ENCODE measurements at regions not wholly inside any gene's neighbourhood (a gene's known extent, or its start where the extent isn't known, plus 50 kb on each side); places are given as distances from the start of the nearest gene placed in this dataset.
"Not testable (repeated sequence)": the region's sequence is repeated elsewhere in the genome, so short reads cannot be mapped to it uniquely, and the experiment has no call there.

DNA sequence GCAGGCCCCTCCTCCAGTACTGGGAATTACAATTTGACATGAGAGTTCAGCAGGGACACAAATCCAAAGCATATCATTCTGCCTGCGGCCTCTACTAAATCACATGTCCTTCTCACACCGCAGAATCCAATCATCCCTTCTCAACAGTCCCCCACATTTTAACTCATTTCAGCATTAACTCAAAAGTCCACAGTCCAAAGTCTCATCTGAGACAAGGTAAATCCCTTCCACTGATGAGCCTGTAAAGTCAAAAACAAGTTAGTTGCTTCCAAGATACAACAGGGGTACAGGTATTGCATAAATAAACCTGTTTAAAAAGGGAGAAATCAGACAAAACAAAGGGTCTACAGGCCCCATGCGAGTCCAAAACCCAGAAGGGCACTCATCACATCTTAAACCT, 64.0 kb downstream of the EBNA1BP2 start:
- intact Hi-C loops (cut with DNase I), result no loop called here

DNA sequence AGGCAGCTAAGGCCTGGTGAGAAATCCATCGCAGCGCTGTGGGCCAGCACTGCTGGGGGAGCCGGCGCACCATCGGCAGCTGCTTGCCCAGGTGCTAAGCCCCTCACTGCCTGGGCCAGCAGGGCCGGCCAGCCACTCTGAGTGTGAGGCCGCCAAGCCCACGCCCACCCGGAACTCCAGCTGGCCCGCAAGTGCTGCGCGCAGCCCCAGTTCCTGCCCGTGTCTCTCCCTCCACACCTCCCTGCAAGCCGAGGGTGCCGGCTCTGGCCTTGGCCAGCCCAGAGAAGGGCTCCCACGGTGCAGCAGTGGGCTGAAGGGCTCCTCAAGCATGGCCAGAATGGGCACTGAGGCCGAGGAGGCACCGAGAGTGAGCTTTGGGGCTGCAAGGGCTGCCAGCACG, 64.4 kb downstream of the EBNA1BP2 start:
- intact Hi-C loops (cut with DNase I), result no loop called here
- DNase-seq (ENCODE audit: low spot score), result no peak

More for the DNA sequence above, 64.0 kb downstream of the EBNA1BP2 start:
- no peak for DNase-seq (ENCODE audit: low spot score)

DNA sequence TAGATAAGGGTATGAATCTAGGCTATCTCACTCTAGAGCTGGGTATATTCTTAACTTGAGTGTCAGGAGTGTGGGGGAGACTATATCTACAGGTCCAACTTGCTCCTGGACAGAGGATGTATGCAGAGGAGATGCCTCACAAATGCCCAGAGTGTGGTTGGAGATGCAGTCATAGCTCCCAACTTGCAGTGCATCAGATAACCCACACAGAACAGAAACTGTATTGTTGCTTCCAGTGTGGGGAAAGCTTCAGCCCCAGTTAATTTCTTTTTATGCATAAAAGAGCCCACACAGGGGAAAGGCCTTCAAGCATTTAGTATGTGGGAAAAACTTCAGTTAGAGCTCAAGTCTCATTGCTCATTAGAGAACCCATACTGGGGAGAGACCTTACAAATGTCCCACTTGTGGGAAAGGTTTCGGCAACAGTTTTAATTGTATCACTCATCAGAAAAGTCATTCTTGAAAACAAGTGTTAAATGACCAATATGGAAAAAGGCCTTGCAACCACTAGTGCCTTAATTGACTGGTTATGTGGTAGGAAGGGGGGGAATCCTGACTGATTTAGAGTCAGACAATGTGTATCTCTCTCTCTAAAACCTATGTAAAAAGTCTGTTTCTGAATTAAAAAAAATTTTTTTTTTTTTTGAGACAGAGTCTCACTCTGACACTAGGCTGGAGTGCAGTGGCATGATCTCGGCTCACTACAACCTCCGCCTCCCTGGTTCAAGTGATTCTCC, 67.9 kb downstream of the EBNA1BP2 start:
- intact Hi-C loops (cut with DNase I), result no loop called here
- DNase-seq (ENCODE audit: low spot score), result no peak

DNA sequence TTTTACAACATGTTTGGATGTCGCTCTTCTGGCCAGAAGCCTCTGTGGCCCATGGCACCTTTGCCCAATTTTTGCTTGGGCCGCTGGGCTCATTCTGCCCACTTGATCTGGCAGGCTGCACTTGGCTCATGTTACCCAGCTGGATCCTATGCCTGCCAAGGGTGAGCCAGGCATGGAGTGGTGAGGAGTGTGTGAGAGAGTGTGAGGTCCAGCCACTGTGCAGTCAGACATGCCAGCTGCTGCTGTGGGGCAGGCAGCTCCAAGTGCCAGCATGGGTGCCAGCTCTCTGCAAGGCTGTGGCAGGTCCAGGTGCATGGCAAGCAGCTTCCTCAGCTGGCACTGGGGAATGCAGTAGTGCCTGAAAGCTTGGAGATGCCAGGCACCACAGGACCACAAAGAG, 71.0 kb downstream of the EBNA1BP2 start:
- intact Hi-C loops (cut with DNase I), result no loop called here
- no peak for DNase-seq (ENCODE audit: low spot score)

DNA sequence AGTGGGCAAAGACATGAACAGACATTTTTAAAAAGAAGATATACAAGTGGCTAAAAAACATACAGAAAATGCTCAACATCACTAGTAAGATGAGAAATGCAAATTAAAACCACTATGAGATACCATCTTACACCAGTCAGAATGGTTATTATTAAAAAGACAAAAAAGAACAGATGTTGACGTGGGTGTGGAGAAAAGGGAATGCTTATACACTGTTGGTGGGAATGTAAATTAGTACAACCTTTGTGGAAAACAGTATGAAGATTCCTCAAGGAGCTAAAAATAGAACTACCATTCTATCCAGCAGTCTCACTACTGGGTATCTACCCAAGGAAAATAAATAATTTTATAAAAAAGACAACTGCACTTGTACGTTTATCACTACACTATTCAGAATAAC, 73.9 kb downstream of the EBNA1BP2 start:
- intact Hi-C loops (cut with DNase I), result no loop called here
- DNase-seq (ENCODE audit: low spot score), result no peak

DNA sequence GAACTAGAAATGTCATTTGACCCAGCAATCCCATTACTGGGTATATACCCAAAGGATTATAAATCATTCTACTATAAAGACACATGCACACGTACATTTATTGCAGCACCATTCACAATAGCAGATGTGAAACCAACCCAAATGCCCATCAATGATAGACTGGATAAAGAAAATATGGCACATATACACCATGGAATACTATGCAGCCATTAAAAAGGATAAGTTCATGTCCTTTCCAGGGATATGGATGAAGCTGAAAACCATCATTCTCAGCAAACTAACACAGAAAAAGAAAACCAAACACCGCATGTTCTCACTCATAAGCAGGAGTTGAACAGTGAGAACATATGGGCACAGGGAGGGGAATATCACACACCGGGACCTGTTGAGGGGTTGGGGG, 75.6 kb downstream of the EBNA1BP2 start:
- DNase-seq (ENCODE audit: low spot score); intact Hi-C loops (cut with DNase I): not testable (repeated sequence)

DNA sequence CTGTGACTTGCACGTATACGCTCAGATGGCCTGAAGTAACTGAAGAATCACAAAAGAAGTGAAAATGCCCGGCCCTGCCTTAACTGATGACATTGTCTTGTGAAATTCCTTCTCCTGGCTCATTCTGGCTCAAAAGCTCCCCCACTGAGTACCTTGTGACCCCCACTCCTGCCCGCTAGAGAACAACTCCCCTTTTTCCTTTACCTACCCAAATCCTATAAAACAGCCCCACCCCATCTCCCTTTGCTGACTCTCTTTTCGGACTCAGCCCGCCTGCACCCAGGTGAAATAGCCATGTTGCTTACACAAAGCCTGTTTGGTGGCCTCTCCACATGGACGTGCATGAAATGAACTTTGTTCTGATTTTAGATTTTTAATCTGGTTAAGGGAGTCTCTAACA, 81.3 kb downstream of the EBNA1BP2 start:
- intact Hi-C loops (cut with DNase I); DNase-seq (ENCODE audit: low spot score): not testable (repeated sequence)

DNA sequence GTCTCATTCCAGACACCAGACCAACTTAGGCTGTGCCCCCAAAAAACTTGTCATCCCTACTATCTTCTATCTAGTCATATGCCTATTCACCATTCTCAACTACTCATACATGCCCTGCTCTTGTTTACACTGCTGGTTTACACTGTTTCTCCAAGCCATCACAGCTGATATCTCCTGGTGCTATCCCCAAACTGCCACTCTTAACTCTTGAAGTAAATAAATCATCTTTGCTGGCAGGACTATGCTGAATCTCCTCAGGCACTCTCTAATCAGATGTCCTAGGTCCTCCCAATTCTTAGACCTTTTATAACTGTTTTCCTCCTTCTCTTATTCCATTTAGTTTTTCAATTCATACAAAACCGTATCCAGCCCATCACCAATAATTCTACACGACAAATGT, 81.9 kb downstream of the EBNA1BP2 start:
- intact Hi-C loops (cut with DNase I); DNase-seq (ENCODE audit: low spot score): not testable (repeated sequence)

DNA sequence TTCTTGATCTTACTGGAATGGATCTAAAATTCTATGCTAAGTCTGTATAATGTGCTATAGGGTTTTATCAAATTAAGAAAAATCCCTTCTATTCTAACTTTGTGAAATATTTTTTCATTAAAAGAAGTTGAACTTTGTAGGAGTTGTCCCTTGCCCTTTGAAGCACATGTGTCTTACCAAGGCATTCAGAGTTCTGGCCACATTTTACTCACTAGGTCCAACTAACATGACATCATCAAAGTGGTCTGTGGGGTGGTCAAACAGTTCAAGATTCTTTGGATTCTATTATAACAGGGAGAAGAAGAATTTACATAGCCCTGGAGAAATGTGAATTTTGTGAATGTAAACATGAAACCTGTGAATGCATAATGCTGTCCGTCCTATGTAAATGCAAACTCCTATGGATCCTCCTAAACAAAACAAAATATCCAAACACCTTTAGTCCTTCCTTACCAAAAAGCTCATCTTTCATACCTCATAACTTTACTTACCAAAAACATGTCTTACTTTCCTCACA, 88.7 kb downstream of the EBNA1BP2 start:
- intact Hi-C loops (cut with DNase I), result no loop called here
- no peak for DNase-seq (ENCODE audit: low spot score)

DNA sequence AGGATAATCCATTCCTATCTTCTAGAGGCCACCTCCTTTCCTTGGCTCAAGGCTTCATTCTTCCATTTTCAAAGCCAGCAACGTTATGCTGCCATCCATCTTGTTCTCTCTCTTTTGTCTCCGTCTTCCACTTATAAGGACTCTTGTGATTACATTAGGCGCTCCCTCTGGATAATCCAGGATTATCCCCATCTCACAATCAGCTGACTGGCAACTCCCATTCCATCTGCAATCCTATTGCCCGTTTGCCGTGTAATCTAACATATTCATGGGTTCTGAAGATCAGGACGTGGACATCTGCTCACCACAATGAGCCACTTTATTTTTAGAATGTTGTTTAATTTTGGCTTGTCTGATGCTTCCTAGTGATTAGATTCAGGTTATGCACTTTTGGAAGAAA, 89.3 kb downstream of the EBNA1BP2 start:
- intact Hi-C loops (cut with DNase I), result no loop called here
- no peak for DNase-seq (ENCODE audit: low spot score)

DNA sequence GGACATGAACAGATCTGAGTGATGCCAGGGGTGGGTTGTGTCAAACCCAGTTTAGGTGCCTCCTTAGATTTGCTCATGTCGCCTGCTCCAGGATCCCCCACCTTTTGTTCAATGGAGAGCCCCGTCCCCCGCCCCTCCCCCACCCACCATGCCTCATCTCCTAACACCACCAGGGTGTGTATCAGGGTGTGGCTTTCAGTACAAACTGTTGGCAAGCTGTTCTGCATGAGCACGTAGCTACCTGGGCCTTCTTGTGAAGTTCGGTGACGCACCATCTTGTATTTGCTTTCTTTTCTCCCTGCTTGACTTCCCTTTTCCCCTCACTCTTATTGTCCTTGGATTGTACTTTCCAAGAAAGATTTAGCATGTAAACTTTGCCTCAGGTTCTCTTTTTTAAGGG, 94.8 kb downstream of the EBNA1BP2 start:
- intact Hi-C loops (cut with DNase I), result no loop called here
- no peak for DNase-seq (ENCODE audit: low spot score)

DNA sequence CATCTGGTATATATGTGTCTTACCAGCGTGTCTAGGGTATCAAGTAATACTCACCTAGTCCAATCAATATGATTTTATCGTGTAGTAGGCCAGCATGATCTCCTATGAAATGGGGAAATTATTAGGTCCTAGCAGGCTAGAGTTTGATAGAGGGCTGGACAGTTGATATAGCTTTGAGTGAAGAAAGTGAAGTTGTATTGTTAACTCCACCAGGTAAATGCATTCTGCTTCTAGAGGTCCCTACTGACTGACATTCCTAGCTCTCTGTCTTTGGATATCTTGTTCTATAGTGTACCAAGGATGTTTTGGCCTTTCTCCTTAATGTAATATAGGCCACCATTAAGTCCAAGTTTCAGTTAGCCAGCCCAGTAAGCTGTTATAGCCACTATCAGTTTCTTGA, 97.4 kb downstream of the EBNA1BP2 start:
- intact Hi-C loops (cut with DNase I), result loop anchor here (2.0 kb wide), 1 partner anchor 296 kb away; no protein-coding TSS in a partner anchor
- DNase-seq (ENCODE audit: low spot score), result no peak

DNA sequence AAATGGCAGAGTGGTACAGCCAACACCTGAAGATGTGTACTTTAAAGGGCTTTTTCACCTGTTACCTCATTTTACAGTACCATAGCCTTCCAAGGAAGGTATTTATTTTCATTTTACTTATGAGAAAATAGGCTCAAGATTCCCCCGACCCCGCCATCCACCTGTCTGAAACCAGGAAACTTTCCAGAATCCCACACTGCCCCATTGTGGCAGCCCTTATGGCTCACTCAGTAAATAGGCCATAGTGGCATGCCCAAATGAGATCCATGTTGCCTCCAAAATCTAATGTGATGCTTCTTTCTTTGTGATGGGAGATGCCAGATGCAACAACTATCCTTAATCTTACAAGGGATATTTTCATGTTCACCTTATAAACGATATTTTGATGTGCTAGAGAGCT, 97.8 kb downstream of the EBNA1BP2 start:
- intact Hi-C loops (cut with DNase I), result loop anchor here (2.0 kb wide), 1 partner anchor 295 kb away; no protein-coding TSS in a partner anchor
- DNase-seq (ENCODE audit: low spot score), result no peak

DNA sequence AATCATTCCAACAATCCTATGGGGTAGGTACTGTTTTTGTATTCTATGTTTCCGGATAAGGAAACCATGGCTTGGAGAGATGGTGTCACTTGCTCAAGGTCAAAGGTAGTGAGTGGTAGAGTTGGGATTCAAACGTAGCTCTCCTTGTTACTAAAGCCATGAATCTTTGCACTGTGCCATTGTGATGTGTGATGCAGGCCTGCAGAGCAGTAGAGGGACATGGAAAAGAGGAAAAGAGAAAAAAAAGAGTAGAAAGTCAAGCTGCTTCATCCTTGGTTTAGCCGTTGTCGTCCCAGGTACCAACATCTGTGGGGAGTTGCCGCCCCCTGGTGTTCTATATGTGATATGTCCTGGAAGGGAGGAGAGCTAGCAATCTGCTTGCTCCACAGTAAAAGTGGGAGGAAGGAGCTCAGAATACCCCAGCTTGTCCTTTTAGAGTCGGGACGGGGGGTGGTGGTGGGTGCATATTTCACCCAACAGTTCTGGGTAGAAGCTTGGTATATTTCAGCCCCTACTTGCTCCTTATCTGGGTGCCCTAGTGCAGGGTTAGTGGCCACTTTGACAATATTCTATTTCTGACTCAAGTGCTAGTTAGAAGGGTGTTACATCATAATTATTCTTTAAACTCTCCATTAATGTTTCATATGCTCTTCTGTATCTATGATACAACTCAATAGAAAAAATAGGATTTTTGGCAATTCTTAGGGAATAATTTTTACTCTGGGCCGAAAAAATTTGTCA, 98.4 kb downstream of the EBNA1BP2 start:
- intact Hi-C loops (cut with DNase I), result loop anchor here (1.0 to 2.0 kb wide), 2 partner anchors 160 to 295 kb away; no protein-coding TSS in a partner anchor
- peak; percentile 87 for DNase-seq (ENCODE audit: low spot score)

DNA sequence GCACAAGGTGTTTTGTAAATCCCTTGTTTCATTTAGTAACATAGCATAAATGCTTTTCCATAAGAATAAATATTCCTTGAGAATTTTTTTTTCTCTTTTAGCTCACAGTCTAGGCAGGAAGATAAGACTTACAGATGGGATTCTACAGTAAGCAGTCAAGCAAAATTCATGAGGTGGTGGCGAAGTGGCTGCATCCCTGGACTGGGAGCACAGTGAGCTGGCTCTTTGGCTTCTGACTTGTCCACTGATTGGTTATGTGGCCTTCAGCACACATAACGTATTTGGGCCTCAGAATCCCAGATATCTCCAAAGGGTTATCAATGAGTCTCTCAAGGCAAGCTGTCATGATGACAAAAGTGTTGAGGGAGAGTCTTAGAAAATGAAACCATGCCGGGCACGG, 99.8 kb downstream of the EBNA1BP2 start:
- intact Hi-C loops (cut with DNase I), result no loop called here
- DNase-seq (ENCODE audit: low spot score), result no peak

DNA sequence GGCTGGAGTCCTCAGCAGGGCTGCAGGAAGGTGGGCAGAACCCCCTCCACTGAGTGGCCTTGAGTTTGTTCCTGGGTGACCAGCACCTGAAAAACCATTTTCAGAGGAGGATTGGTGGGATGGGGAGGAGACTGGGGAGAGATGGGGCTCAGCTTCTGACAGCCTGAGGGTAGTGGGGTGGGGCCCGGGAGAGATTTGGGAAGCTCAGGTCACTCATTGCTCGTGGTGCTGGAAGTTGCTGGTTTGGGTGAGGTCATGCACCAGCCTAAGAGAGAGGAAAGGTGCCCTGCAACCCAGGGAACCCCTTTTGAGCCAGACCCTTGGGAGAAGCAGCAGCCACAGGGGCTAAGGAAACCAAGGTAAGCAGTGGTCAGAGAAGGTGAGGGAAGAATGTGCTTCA, 100.8 kb downstream of the EBNA1BP2 start:
- DNase-seq (ENCODE audit: low spot score), result no peak
- intact Hi-C loops (cut with DNase I), result no loop called here

DNA sequence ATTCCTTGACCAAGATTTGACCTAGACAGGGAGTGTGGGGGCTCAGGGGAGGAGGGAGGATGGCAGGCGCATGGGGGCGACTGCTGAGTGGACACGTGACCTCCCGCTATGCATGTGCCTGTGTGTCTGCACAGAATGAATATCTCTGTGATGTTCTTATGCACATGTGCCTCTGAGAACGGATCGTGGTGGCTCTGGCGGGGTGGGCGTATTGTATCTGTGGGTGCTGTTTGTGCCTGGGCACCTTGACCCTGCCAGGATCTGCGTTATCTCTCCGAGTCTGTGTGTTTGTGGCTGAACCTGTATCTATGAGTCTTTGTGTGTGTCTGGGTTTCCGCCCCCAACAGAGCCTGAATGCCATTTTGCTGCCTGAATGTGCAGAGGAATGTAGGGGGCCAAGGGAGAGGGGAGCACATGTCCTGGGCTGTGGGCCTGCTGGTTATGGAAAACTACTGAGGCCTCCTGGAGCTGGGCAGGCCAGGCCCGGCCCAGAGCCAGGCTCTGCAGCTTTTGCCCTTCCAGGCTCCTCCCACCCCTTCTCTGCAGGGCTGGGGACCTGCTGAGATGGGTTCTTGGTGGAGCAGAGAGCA, 102.5 kb downstream of the EBNA1BP2 start:
- no peak for DNase-seq (ENCODE audit: low spot score)
- intact Hi-C loops (cut with DNase I), result no loop called here

DNA sequence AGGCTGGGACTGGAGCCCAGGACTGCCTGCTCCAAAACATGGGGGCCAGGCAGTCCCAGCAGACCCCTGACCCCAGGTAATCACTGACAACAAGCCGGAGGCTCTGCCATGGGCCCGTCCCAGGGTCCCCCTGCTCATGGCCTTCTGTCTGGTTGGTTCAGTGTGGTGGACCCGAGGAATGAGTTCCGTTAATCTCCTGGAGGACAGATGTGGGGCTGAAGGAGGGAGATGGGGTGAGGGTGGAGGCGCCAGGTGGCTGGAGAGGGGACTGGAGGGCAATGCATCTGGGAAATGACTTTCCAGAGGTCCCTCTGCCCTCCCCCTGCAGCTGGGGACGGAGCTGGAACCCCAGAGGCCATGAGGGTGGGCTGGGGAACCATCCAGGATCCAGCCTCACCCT, 103.2 kb downstream of the EBNA1BP2 start:
- no peak for DNase-seq (ENCODE audit: low spot score)
- intact Hi-C loops (cut with DNase I), result no loop called here

DNA sequence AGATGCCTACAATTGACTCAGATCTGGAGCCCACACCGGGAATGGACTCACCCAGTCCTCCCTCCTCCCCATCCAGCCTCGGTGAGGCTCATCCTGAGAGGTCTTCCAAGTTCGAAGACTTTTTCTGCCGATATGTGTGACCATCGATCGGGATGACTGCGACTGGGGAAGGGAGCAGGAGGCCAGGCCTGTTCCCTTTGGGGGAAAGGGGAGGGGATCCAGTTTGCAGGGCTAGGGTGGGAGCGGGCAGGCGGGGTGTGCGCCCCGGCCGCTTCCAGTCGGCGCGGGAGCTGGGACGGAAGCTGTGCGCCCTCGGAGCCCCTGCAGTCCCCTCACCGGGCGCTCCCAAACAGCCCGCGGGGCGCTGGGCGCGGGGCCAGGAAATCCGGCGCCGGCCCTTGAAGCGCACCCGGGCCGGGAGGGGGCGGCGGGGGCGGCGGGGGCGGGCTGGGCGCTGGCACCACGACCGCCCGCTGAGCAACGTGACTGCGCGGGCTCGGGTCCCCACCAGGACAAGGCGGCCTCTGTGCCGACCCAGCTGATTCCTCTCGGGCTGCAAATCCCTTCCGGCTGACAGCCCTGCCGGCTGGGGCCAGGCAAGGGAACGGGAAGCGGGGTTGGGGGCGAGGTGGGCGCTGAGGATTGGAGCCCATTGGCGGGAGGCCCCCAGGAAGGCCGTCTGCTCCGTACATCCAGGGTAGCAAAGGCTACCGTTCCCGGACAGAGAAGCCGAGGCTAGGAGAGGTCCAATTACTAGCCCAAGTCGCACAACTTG, 103.9 kb downstream of the EBNA1BP2 start:
- no peak for DNase-seq (ENCODE audit: low spot score)
- intact Hi-C loops (cut with DNase I), result no loop called here

DNA sequence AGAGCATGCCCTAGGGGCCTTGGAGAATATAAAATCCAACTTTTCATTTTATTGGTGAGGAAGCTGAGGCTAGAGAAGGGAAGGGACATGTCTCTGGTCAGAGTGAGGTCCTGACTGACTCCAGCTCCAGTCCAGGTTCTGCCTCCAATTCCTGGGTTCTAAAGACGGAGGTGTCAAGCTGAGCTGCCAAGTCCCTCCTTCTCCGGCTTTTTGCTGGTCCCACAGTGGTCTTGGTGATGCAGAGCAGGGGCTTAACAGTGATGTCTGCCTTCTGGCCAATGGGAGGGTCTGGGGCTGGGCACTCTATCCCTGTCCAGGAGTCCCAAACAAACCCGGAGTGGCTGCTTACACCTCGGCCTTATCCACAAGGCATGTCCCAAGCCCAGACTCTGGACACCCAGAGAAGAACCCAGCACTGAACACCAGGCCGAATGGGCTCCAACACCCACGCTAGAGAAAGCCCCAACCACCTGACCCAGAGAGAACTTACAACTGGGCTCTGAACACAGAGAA, 104.8 kb downstream of the EBNA1BP2 start:
- no peak for DNase-seq (ENCODE audit: low spot score)
- intact Hi-C loops (cut with DNase I), result no loop called here
